SW 1271 (cell line): ENCODE measurements at regions not wholly inside any gene's neighbourhood (a gene's known extent, or its start where the extent isn't known, plus 50 kb on each side); places are given as distances from the start of the nearest gene placed in this dataset.
"Not testable (repeated sequence)": the region's sequence is repeated elsewhere in the genome, so short reads cannot be mapped to it uniquely, and the experiment has no call there.

ENCODE experiments used
- DNase-seq, 2 experiments: peaks; one replicate each; lab custom pipeline; 2025; lab: John Stamatoyannopoulos, UW

GRCh38 chr10:4442296-4442695 lies 383.7 kb upstream of the AKR1E2 start:
- no peak for DNase-seq

- DNase-seq, result no peak
These were observed 385.7 kb upstream of the AKR1E2 start for GRCh38 chr10:4440260-4440659.

- no peak for DNase-seq
These were observed 388.2 kb upstream of the AKR1E2 start for GRCh38 chr10:4437791-4438190.

GRCh38 chr10:4437061-4437460 lies 388.9 kb upstream of the AKR1E2 start:
- DNase-seq, result no peak

GRCh38 chr10:4436103-4436502 lies 389.9 kb upstream of the AKR1E2 start:
- DNase-seq, result no peak

GRCh38 chr10:4434516-4435071 lies 391.4 kb upstream of the AKR1E2 start:
- DNase-seq, result no peak

GRCh38 chr10:4434105-4434504 lies 391.9 kb upstream of the AKR1E2 start:
- DNase-seq, result no peak

- no peak for DNase-seq
These were observed 394.7 kb upstream of the AKR1E2 start for GRCh38 chr10:4431114-4431863.

GRCh38 chr10:4429571-4429970 lies 396.4 kb upstream of the AKR1E2 start:
- DNase-seq, result no peak

- no peak for DNase-seq
These were observed 398.5 kb upstream of the AKR1E2 start for GRCh38 chr10:4427532-4427931.

- no peak for DNase-seq
These were observed 399.1 kb upstream of the AKR1E2 start for GRCh38 chr10:4426866-4427265.

- no peak for DNase-seq
These were observed 416.7 kb upstream of the AKR1E2 start for GRCh38 chr10:4409319-4409718.

- DNase-seq, result no peak
These were observed 418.2 kb upstream of the AKR1E2 start for GRCh38 chr10:4407783-4408182.

GRCh38 chr10:4405828-4406227 lies 420.2 kb upstream of the AKR1E2 start:
- no peak for DNase-seq

- DNase-seq, result no peak
These were observed 422.3 kb upstream of the AKR1E2 start for GRCh38 chr10:4403638-4404252.

- DNase-seq, result not testable (repeated sequence)
These were observed 424.9 kb upstream of the AKR1E2 start for GRCh38 chr10:4401080-4401479.

GRCh38 chr10:4399556-4399955 lies 426.5 kb upstream of the AKR1E2 start:
- no peak for DNase-seq

GRCh38 chr10:4398602-4399001 lies 427.4 kb upstream of the AKR1E2 start:
- no peak for DNase-seq

- DNase-seq, result no peak
These were observed 428.7 kb upstream of the AKR1E2 start for GRCh38 chr10:4397337-4397736.

GRCh38 chr10:4396401-4397283 lies 429.4 kb upstream of the AKR1E2 start:
- no peak for DNase-seq

GRCh38 chr10:4395731-4396130 lies 430.3 kb upstream of the AKR1E2 start:
- DNase-seq, result no peak

GRCh38 chr10:4394455-4394854 lies 431.6 kb upstream of the AKR1E2 start:
- DNase-seq, result not testable (repeated sequence)
